HCT116 (cell line): ENCODE measurements at regions not wholly inside any gene's neighbourhood (a gene's known extent, or its start where the extent isn't known, plus 50 kb on each side); places are given as distances from the start of the nearest gene placed in this dataset.

Experiments used
- ATAC-seq: fragments of 200-7000 bp; cut with Tn5 transposase; 2 replicates; pipeline ENCODE4 v1.9.1; 2020; ENCODE audit warnings: mild to moderate bottlenecking, moderate library complexity
- BruUV-seq: library from RNA; stranded (reverse); fragments of 400-500 nt; replicated peaks from 2 replicates; lab custom pipeline; 2021; lab: Mats Ljungman, UMichigan
- CTCF ChIA-PET: fragments of 300-600 bp; sonication (Branson Sonifier 250); formaldehyde crosslinking; loops from one replicate; lab custom pipeline; 2021; ENCODE audit warnings: antibody characterized with exemption; lab: Charles Lee
- POLR2A ChIA-PET: fragments of 300-600, 350-600 bp; sonication (Branson Sonifier 250); formaldehyde crosslinking; loops from one replicate; lab custom pipeline; 2021; ENCODE audit warnings: antibody characterized with exemption; lab: Charles Lee
- RAD21 ChIA-PET, 2 experiments: fragments of 300-600 bp; sonication (Branson Sonifier 250); formaldehyde crosslinking; loops; one replicate each; lab custom pipeline; 2023; ENCODE audit warnings: low total read pairs in 2 of 2; ENCODE audit not compliant: uncharacterized antibody in 2 of 2, unreplicated experiment in 2 of 2, low non-redundant PET in 1 of 2; lab: Charles Lee
- DNase-seq: peaks from one replicate; pipeline ENCODE4 v3.0.0-alpha.2; 2010; ENCODE audit warnings: low read depth, low spot score
- H2AFZ ChIP-seq: fragments of 200-600 bp; shearing (Covaris generic), sonication (generic); 2 replicates; pipeline ENCODE4 v1.6.1; 2017; ENCODE audit warnings: low read depth, mixed run types, mixed read lengths, antibody characterized with exemption, low read length; ENCODE audit not compliant: poor library complexity, severe bottlenecking
- H3K27ac ChIP-seq: 2 replicates; pipeline ENCODE4 v1.5.1; 2012; ENCODE audit warnings: low read depth, low read length
- H3K27me3 ChIP-seq: fragments of 200-600 bp; sonication (generic); 2 replicates; pipeline ENCODE4 v1.6.1; 2016; ENCODE audit warnings: mixed run types, low read length, mixed read lengths; ENCODE audit not compliant: insufficient read depth
- H3K36me3 ChIP-seq, 2 experiments: fragments of 200-500 bp in 1 of 2; fragments of 200-600 bp in 1 of 2; sonication (Bioruptor generic) in 1 of 2; sonication (generic) in 1 of 2; 2 replicates each; pipeline versions ENCODE4 v1.5.1 to v1.6.1; 2014 to 2016; ENCODE audit warnings: low read length in 2 of 2, inconsistent platforms in 1 of 2, mixed read lengths in 1 of 2, mixed run types in 1 of 2; ENCODE audit not compliant: insufficient read depth in 2 of 2, control insufficient read depth in 1 of 2
- H3K4me1 ChIP-seq, 2 experiments: fragments of 200-600 bp in 1 of 2; sonication (generic) in 1 of 2; 2 replicates each; pipeline versions ENCODE4 v1.5.1 to v1.6.1; 2012 to 2017; ENCODE audit warnings: low read length in 2 of 2, inconsistent platforms in 1 of 2, mild to moderate bottlenecking in 1 of 2, mixed read lengths in 1 of 2, mixed run types in 1 of 2, moderate library complexity in 1 of 2; ENCODE audit not compliant: insufficient read depth in 2 of 2, control insufficient read depth in 1 of 2
- H3K4me2 ChIP-seq: fragments of 200-600 bp; sonication (generic); 2 replicates; pipeline ENCODE4 v1.6.1; 2017; ENCODE audit warnings: mixed run types, low read length, mixed read lengths
- H3K4me3 ChIP-seq, 2 experiments: fragments of 200-600 bp in 1 of 2; sonication (generic) in 1 of 2; replicated peaks in 1 of 2; 2 replicates each; pipeline ENCODE4 v1.5.1; 2011 to 2016; ENCODE audit warnings: low read length in 2 of 2, control low read depth in 1 of 2, low read depth in 1 of 2, mild to moderate bottlenecking in 1 of 2, mixed read lengths in 1 of 2, mixed run types in 1 of 2
- H3K79me2 ChIP-seq: fragments of 200-600 bp; sonication (generic); 2 replicates; pipeline ENCODE4 v1.6.1; 2017; ENCODE audit warnings: mild to moderate bottlenecking, mixed run types, low read length, moderate library complexity, mixed read lengths; ENCODE audit not compliant: insufficient read depth
- H3K9ac ChIP-seq: fragments of 200-600 bp; sonication (generic); 2 replicates; pipeline ENCODE4 v1.6.1; 2016; ENCODE audit warnings: low read length, mixed read lengths
- H3K9me2 ChIP-seq: fragments of 200-600 bp; sonication (generic), shearing (Covaris generic); 2 replicates; pipeline ENCODE4 v1.6.1; 2017; ENCODE audit warnings: mixed run types, mild to moderate bottlenecking, moderate library complexity; ENCODE audit not compliant: insufficient read depth
- H3K9me3 ChIP-seq, 2 experiments: fragments of 200-500 bp in 1 of 2; fragments of 200-600 bp in 1 of 2; sonication (Bioruptor generic) in 1 of 2; sonication (generic) in 1 of 2; 2 replicates each; pipeline ENCODE4 v1.6.1; 2014 to 2017; ENCODE audit warnings: low read length in 2 of 2, mixed read lengths in 2 of 2, inconsistent platforms in 1 of 2, low read depth in 1 of 2, mild to moderate bottlenecking in 1 of 2, mixed run types in 1 of 2, moderate library complexity in 1 of 2; ENCODE audit not compliant: control insufficient read depth in 1 of 2, insufficient read depth in 1 of 2
- H4K20me1 ChIP-seq: fragments of 200-600 bp; sonication (generic), shearing (Covaris generic); 2 replicates; pipeline ENCODE4 v1.6.1; 2017; ENCODE audit warnings: mixed run types, mild to moderate bottlenecking, moderate library complexity; ENCODE audit not compliant: insufficient read depth
- ATF3 ChIP-seq: IDR thresholded peaks from 2 replicates; pipeline ENCODE4 v1.6.1; 2012
- EGR1 ChIP-seq: IDR thresholded peaks from 2 replicates; pipeline ENCODE4 v1.6.1; 2012; ENCODE audit warnings: low read depth
- ELF1 ChIP-seq: IDR thresholded peaks from 2 replicates; pipeline ENCODE4 v1.6.1; 2012; ENCODE audit warnings: low read depth, borderline replicate concordance
- EZH2 ChIP-seq: fragments of 200-600 bp; sonication (generic); IDR thresholded peaks from 2 replicates; pipeline ENCODE4 v1.6.1; 2017; ENCODE audit warnings: antibody characterized with exemption, mixed run types
- EZH2phosphoT487 ChIP-seq: fragments of 200-600 bp; IDR thresholded peaks from 2 replicates; pipeline ENCODE4 v1.6.1; 2018; ENCODE audit warnings: antibody characterized with exemption, borderline replicate concordance
- FOSL1 ChIP-seq: IDR thresholded peaks from 2 replicates; pipeline ENCODE4 v1.6.1; 2012; ENCODE audit warnings: low read depth
- JUND ChIP-seq: IDR thresholded peaks from 2 replicates; pipeline ENCODE4 v1.6.1; 2012
- POLR2A ChIP-seq: IDR thresholded peaks from 2 replicates; pipeline ENCODE4 v1.7.0; 2011; ENCODE audit warnings: borderline replicate concordance; ENCODE audit not compliant: insufficient read depth, insufficient read length; ENCODE audit errors: extremely low read depth
- POLR2AphosphoS5 ChIP-seq: IDR thresholded peaks from 2 replicates; pipeline ENCODE4 v1.6.1; 2011; ENCODE audit warnings: mild to moderate bottlenecking, low read depth, low read length, moderate library complexity
- SIN3A ChIP-seq: IDR thresholded peaks from 2 replicates; pipeline ENCODE4 v1.6.1; 2012; ENCODE audit warnings: low read depth
- SP1 ChIP-seq: IDR thresholded peaks from 2 replicates; pipeline ENCODE4 v1.6.1; 2012; ENCODE audit warnings: low read depth
- SRF ChIP-seq: IDR thresholded peaks from 2 replicates; pipeline ENCODE4 v1.6.1; 2012; ENCODE audit warnings: low read depth
- TCF7L2 ChIP-seq: IDR thresholded peaks from 2 replicates; pipeline ENCODE4 v1.7.0; 2011; ENCODE audit warnings: borderline replicate concordance, inconsistent platforms; ENCODE audit not compliant: insufficient read depth, insufficient read length; ENCODE audit errors: extremely low read depth
- YY1 ChIP-seq: IDR thresholded peaks from 2 replicates; pipeline ENCODE4 v1.6.1; 2011; ENCODE audit warnings: low read length, low read depth, moderate library complexity, mild to moderate bottlenecking; ENCODE audit not compliant: insufficient replicate concordance; ENCODE audit errors: extremely low read depth
- ZFX ChIP-seq: fragments of 450-650 bp; IDR thresholded peaks from 2 replicates; pipeline ENCODE4 v1.6.1; 2017
- ZNF274 ChIP-seq: fragments of 200-500 bp; sonication (Bioruptor generic); IDR thresholded peaks from 2 replicates; pipeline ENCODE4 v1.6.1; 2014; ENCODE audit warnings: mild to moderate bottlenecking, low read depth, low read length, inconsistent platforms
- intact Hi-C: fragments of 100-400 bp; cut with micrococcal nuclease; formaldehyde crosslinking; loops from 2 replicates; pipeline ENCODE4 v1.10.0; 2022
- TF ChIP-seq, protein P1 (sequence below), 3 experiments: fragments of 200-600 bp in 1 of 3; sonication (generic) in 1 of 3; IDR thresholded peaks in 2 of 3; conservative IDR thresholded peaks in 1 of 3; 2 replicates each; pipeline ENCODE4 v1.5.1; 2012 to 2017; ENCODE audit warnings: low read depth in 2 of 3, low read length in 2 of 3, antibody characterized with exemption in 1 of 3, borderline replicate concordance in 1 of 3, control low read depth in 1 of 3, mild to moderate bottlenecking in 1 of 3, mixed read lengths in 1 of 3, mixed run types in 1 of 3, moderate library complexity in 1 of 3; ENCODE audit not compliant: insufficient read depth in 1 of 3
- TF ChIP-seq, protein P2 (sequence below): IDR thresholded peaks from 2 replicates; pipeline ENCODE4 v1.6.1; 2011; ENCODE audit warnings: mild to moderate bottlenecking, low read length, moderate library complexity; ENCODE audit not compliant: insufficient replicate concordance; ENCODE audit errors: extremely low read depth

DNA sequence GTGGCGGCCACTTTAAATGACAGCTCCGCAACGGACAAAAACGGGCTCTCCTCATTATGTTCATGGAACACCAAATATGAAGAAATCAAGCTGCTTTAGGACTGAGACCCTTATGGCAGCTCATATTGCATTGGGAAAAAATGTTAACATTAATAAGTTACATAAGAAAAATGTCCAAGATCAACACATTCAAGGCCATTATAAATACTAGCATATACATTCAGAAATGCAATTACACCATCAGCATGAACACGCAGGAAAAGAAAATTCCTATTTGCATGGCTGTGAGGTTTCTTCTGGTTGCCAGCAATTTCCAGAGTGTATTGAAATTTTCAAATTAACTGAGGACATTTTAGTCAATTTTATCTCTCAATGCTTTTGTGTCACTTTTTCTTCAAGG, 374.1 kb upstream of the NRP1 start:
- no peaks in the 10 kb centered on the region for H3K9me3 ChIP-seq
- H3K27me3 ChIP-seq, result no peaks in the 10 kb centered on the region
- H3K27ac ChIP-seq, result no peak overlapping the region
- H3K4me2 ChIP-seq, result no peak overlapping the region
- no peak for ATAC-seq
- H3K4me3 ChIP-seq, result no peak overlapping the region
- DNase-seq, result no peak
- no TSS peak for BruUV-seq
- TF ChIP-seq FOSL1 (no peak), ATF3 (no peak), ZNF274 (no peak), JUND (no peak), POLR2AphosphoS5 (no peak), POLR2A (no peak), EGR1 (no peak), SRF (no peak), EZH2phosphoT487 (no peak), ZFX (no peak), TCF7L2 (no peak), ELF1 (no peak)
- RAD21 ChIA-PET, result no interaction called here
- H3K9me2 ChIP-seq, result no peaks in the 10 kb centered on the region
- H2AFZ ChIP-seq, result no peak overlapping the region
- H3K4me1 ChIP-seq, result peaks cover 0 to 5% of the 10 kb centered on the region in 2 experiments; a peak in 1 of 4 replicates
- no peaks in the 10 kb centered on the region for H4K20me1 ChIP-seq
- H3K9ac ChIP-seq, result no peak overlapping the region
- CTCF ChIA-PET, result no interaction called here
- H3K36me3 ChIP-seq, result no peaks in the 10 kb centered on the region
- H3K79me2 ChIP-seq, result no peaks in the 10 kb centered on the region
- intact Hi-C loops, result no loop called here
- POLR2A ChIA-PET, result no interaction called here

- Histone ChIP-seq H3K27ac (no peak overlapping the region), H2AFZ (no peak overlapping the region), H3K9me3 (no peaks in the 10 kb centered on the region), H3K9ac (no peak overlapping the region), H4K20me1 (no peaks in the 10 kb centered on the region), H3K79me2 (no peaks in the 10 kb centered on the region), H3K4me2 (no peak overlapping the region), H3K36me3 (no peaks in the 10 kb centered on the region), H3K9me2 (no peaks in the 10 kb centered on the region), H3K4me1 (peaks cover 0 to 6% of the 10 kb centered on the region in 2 experiments; a peak in 1 of 4 replicates), H3K4me3 (no peak overlapping the region), H3K27me3 (no peaks in the 10 kb centered on the region)
- ATAC-seq, result no peak
- DNase-seq, result no peak
- intact Hi-C loops, result no loop called here
- ChIA-PET RAD21 (no interaction called here), CTCF (no interaction called here), POLR2A (no interaction called here)
- TF ChIP-seq SP1 (no peak), SIN3A (no peak), EGR1 (no peak), YY1 (no peak), FOSL1 (no peak), EZH2 (no peak)
- TF ChIP-seq, protein P1, sequence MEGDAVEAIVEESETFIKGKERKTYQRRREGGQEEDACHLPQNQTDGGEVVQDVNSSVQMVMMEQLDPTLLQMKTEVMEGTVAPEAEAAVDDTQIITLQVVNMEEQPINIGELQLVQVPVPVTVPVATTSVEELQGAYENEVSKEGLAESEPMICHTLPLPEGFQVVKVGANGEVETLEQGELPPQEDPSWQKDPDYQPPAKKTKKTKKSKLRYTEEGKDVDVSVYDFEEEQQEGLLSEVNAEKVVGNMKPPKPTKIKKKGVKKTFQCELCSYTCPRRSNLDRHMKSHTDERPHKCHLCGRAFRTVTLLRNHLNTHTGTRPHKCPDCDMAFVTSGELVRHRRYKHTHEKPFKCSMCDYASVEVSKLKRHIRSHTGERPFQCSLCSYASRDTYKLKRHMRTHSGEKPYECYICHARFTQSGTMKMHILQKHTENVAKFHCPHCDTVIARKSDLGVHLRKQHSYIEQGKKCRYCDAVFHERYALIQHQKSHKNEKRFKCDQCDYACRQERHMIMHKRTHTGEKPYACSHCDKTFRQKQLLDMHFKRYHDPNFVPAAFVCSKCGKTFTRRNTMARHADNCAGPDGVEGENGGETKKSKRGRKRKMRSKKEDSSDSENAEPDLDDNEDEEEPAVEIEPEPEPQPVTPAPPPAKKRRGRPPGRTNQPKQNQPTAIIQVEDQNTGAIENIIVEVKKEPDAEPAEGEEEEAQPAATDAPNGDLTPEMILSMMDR (IDR thresholded peaks at IDR 0.05 in 2 of 3, conservative IDR thresholded peaks at IDR 0.05 in 1 of 3; ENCODE audit: borderline replicate concordance in 1 of 3, insufficient read depth in 1 of 3, low read depth in 2 of 3, low read length in 2 of 3), result no peak
- TF ChIP-seq, protein P2, sequence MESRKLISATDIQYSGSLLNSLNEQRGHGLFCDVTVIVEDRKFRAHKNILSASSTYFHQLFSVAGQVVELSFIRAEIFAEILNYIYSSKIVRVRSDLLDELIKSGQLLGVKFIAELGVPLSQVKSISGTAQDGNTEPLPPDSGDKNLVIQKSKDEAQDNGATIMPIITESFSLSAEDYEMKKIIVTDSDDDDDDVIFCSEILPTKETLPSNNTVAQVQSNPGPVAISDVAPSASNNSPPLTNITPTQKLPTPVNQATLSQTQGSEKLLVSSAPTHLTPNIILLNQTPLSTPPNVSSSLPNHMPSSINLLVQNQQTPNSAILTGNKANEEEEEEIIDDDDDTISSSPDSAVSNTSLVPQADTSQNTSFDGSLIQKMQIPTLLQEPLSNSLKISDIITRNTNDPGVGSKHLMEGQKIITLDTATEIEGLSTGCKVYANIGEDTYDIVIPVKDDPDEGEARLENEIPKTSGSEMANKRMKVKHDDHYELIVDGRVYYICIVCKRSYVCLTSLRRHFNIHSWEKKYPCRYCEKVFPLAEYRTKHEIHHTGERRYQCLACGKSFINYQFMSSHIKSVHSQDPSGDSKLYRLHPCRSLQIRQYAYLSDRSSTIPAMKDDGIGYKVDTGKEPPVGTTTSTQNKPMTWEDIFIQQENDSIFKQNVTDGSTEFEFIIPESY, result no peak
- no TSS peak for BruUV-seq
These were observed 372.3 kb upstream of the NRP1 start for GRCh38 chr10:33706746-33707145.
